ENCODE measurements at regions not wholly inside any gene's neighbourhood (a gene's known extent, or its start where the extent isn't known, plus 50 kb on each side); places are given as distances from the start of the nearest gene placed in this dataset.

DNA sequence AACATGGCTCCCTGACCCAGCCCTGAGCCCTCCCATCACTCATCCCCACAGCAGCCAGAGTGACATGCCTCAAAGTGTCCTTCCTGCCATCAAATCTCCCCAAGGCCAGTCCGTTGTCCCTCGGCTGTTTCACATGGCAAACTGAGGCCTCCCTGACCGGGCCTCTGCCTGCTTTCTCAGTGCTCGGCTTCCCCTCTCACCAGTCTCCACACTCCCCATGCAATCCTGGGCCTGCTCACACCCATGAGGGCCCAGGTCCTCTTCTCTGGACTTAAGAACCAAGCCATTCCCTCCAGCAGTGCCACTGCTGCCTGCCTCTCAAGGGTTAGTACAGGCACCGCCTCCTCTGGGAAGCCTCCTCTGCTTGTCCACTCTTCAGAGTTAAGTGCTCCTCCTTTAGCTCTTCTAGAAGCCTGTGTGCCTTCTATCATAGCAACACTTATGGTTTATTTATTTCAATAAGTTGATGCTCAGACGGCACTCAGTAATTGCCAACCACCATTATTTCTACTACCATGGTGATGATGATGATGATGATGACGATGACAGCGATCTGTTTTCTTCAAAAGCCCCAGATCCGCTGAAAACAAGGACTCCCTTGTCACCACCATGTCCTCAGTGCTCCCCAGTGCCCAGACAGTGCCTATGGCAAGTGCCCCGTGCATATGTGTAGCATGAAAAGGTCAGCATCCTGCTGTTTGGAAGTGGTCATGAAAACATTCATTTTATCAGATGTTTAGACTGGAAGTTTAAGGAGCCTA is 449.0 kb downstream of the CDH26 start:
- TF ChIP-seq, protein P1, sequence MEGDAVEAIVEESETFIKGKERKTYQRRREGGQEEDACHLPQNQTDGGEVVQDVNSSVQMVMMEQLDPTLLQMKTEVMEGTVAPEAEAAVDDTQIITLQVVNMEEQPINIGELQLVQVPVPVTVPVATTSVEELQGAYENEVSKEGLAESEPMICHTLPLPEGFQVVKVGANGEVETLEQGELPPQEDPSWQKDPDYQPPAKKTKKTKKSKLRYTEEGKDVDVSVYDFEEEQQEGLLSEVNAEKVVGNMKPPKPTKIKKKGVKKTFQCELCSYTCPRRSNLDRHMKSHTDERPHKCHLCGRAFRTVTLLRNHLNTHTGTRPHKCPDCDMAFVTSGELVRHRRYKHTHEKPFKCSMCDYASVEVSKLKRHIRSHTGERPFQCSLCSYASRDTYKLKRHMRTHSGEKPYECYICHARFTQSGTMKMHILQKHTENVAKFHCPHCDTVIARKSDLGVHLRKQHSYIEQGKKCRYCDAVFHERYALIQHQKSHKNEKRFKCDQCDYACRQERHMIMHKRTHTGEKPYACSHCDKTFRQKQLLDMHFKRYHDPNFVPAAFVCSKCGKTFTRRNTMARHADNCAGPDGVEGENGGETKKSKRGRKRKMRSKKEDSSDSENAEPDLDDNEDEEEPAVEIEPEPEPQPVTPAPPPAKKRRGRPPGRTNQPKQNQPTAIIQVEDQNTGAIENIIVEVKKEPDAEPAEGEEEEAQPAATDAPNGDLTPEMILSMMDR (IDR thresholded peaks at IDR 0.05): no peak
- TF ChIP-seq EZH2phosphoT487 (IDR thresholded peaks at IDR 0.05) (no peak), EZH2 (IDR thresholded peaks at IDR 0.05) (no peak)
